OCI-M2 (cell line): ENCODE measurements at regions not wholly inside any gene's neighbourhood (a gene's known extent, or its start where the extent isn't known, plus 50 kb on each side); places are given as distances from the start of the nearest gene placed in this dataset.

Experiments used
- DNase-seq: peaks from one replicate; lab custom pipeline; 2025; ENCODE audit not compliant: unreplicated experiment; lab: John Stamatoyannopoulos, UW

DNA sequence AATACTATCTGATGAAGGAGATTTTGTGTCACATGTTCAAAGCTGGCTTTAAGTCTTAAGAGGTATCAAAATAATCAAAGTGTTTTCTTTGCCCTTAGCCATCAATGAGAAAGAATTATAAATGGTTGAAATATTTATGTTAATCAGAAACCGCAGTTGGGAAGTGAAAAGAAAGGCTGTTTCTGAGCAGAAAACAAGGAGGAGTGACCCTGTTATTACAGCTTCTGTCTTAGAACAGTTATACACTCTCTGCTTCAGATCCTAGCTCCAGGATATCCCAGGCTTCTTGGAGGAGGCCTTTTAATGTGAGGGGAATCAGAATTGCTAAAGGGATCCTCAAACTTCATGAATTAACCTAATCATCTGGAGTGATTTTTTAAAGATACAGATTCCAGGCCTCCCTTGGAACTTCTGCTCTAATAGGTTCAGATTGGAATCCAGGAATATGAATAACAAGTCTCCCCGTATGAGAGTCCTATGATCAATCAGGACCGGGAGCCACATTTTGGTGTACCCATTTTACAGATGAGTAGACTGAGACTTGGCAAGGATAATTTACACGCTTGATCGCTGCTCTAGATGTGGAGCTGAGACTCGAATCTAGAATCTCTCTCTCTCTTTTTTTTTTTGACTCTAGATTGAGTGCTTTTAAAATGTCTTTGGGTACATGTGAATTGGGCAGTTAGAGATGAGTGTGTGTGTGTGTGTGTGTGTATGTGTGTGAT, 50.8 kb upstream of the JAG1 start:
- no peak for DNase-seq

DNA sequence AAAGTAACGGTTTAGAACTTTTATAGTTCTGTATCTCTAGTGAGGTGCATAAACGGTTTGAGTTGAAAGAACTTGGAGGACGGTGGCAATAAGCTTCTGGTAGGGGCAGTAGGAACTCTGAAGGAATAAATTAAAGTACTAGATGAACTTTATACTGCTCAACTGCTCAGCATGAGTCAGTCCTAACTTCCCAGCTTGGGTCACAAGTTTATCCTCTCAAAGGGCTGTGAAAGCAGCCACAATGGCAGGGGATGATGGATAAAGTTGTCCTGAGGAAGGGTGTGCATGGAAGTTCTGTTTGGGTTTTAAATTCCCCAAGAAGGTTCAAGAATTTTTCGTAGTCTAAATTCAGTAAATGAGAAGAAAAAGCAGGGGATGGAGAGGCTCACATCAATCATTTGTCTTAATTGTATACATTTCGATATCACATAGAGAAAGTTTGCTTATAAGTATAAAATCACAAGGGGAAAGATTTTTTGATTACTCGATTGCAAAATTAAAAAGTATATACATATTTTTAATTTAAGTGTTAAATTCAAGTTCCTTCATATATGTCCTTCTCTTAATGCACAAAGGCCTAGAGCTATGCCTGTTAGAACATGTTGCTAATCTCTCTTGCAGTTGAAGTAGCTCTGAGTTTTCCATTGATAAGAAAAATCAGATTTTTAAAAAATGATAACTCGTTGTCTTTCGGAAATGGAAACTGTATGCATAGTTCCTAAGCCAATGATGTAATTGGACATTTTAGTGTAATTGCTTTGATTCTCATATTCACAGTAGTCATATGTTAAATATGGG, 55.3 kb upstream of the JAG1 start:
- no peak for DNase-seq

DNA sequence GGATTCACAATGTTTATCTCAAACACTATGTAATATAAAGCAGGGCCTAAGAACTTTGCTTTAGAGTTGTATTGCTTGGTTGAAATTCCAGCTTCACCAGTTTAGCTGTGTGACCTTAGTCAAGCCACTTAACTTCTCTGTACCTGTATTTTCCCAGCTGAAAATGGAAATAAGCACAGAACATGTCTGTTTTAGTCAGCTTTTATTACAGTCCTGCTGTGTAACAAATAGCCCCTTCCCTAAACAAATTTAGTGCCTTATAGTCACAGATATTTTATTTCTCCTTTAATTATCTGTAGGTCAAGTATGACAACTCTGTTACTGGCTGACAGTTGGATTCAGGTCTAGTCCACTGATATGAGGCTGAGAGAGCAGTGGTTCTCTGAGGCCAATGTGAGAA, 56.0 kb upstream of the JAG1 start:
- no peak for DNase-seq

GRCh38 chr20:10730629-10731183, 56.9 kb upstream of the JAG1 start:
- DNase-seq = no peak

DNA sequence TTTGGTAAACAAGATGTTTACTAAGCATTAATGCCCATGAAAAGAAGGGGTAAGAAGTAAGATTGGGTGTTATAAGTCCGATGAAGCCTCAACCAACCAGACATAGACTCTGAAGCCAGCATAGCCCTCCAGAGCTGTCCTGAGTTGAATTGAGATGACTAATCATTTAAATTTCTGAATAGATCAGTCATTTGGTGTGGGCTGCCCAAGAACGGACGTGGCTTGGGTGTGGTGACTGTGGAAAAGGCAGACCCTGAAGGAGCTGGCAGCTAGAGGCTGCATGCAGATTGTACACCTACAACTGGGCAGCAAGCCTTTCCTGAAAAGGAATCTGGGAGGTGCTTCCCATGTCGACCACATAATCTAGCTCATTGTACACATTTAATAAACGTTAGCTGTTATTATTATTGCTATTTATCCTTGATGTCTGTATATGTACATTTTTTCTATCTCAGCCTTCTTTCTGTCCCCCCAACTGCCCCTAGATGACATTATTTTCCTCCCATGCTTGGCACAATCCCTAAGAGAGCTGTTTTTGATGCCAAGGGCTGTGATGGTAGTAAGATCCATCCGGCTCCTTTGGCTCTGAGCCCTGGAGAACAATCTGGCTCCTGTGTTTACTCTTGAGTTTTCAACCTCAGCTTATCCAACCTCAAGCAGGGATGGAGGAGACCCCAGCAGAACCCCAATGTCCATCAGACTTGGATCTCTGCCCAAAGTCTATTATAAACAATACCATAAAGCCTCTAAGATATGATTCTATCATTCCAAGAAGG, 57.6 kb upstream of the JAG1 start:
- no peak for DNase-seq

- DNase-seq = no peak
Measured at GRCh38 chr20:10733122-10733521, 59.3 kb upstream of the JAG1 start.

GRCh38 chr20:10735195-10735949, 61.6 kb upstream of the JAG1 start:
- DNase-seq = no peak

GRCh38 chr20:10739134-10739533, 65.3 kb upstream of the JAG1 start:
- no peak for DNase-seq

GRCh38 chr20:10739566-10739965, 65.8 kb upstream of the JAG1 start:
- no peak for DNase-seq

- no peak for DNase-seq
Measured at GRCh38 chr20:10741060-10741459, 67.3 kb upstream of the JAG1 start.

DNA sequence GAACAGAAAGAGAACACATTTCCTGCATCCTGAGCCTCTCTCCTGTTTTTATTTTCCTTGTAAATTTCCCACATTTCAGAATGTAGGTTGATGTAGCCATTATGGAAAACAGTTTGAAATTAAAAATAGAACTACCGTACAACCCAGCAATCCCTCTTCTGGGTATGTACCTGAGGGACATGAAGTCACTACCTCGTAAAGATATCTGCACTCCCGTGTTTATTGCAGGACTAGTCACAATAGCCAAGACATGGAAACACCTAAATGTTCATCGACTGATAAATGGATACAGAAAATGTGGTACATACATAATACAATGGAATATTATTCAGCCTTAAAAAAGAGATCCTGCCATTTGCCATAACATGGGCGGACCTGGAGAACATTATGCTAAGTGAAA, 72.0 kb upstream of the JAG1 start:
- no peak for DNase-seq

- DNase-seq = no peak
Measured at GRCh38 chr20:10747019-10747418, 73.2 kb upstream of the JAG1 start.

- no peak for DNase-seq
Measured at GRCh38 chr20:10749084-10749483, 75.3 kb upstream of the JAG1 start.

DNA sequence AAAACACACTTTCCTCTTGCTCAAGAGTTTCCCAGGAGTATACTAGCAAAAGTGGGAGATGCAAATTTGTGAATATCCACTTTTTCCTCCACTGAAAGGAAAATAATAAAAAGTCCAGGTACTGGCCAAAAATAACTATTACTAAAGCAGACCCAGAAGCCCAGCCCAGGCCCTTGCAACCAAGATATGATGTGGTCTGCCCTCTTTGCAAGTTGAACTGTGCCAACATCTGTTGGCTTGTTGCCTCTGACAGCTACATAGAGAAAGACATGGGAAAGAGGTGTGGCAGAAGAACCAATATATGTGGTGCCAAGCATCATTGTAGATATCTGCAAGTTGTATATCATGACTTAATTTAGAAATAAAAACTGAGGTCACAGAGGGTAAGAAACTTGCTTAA, 78.4 kb upstream of the JAG1 start:
- no peak for DNase-seq

DNA sequence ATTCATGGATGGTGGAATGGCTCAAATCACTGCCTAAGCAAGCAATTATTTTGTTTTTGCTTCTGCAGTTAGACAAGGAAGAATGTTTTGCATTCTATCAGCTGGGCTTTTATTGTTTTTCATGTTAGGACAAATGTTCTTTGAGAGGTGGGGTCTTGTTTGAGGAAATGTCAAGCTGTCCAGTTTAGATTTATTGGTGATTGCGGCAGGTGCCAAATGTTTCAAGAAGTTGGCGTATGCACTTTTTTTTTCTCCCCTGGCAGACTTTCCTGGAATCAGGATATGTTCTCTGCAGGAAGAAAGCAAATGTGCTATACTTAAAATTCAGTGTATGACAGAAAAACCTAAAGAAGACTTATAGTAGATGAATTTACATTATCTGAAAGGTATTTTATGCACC, 81.0 kb upstream of the JAG1 start:
- no peak for DNase-seq

- DNase-seq = no peak
Measured at GRCh38 chr20:10758446-10758845, 84.6 kb upstream of the JAG1 start.

- no peak for DNase-seq
Measured at GRCh38 chr20:10761232-10761631, 87.4 kb upstream of the JAG1 start.

GRCh38 chr20:10761786-10762185, 88.0 kb upstream of the JAG1 start:
- no peak for DNase-seq

DNA sequence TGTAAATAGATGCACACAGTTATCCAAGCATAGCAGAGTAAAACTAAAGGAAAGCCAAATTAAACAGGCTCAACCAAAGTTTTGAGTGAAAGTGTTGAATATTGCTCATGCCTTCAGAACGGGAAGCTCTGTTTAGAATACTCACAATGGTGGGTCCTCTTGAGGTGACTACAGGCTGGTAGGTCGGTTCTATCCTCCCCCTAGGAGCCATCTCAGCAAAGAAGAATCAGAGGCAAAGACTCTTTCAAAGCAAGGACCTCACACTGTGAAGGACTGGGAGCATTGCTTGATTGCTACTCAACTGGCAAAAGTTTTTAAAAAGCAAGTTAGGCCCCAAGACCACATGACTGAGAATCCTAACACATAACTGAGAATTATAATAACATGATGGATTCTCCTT, 88.4 kb upstream of the JAG1 start:
- no peak for DNase-seq

- DNase-seq = no peak
Measured at GRCh38 chr20:10763112-10763511, 89.3 kb upstream of the JAG1 start.

DNA sequence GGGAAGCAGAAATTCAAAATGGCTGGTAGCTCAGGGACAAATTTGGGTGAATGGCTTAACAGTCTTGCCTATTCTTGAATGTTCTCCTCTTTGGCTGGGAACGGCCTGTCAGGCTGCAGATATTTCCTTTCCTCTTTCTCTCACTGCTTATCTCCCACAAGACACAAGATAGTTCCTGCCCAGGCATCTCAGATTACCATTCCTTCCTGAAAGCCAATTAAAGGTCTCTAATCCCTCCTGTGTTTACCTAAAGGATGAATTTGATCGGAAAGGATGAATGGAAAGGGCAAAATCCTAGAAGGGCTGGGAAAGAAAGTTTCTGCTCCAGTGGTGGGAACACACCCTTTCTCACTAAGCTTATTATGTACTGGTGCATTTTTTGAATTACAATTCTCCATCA, 95.9 kb upstream of the JAG1 start:
- DNase-seq = no peak
